ENCODE measurements at regions not wholly inside any gene's neighbourhood (a gene's known extent, or its start where the extent isn't known, plus 50 kb on each side); places are given as distances from the start of the nearest gene placed in this dataset.

DNA sequence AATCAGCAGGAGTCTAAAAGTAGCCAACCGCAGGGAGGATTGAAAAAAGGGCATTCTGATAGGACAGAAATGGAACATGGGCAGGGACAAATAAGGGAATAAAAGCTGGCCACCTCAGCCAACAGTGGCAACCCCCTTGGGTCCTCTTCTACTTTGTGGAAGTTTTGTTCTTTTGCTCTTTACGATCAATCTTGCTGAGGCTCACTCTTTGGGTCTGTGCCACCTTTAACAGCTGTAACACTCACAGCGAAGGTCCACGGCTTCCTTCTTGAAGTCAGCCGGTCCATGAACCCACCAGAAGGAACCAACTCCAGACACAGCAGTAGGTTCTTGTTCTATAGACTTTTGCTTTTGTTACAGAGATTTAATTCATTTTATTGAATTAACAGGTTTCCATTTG, 285.4 kb upstream of the CDH20 start:
- Histone ChIP-seq H2BK20ac (ENCODE audit: low read length) (no peak overlapping the region), H3K4me1 (replicated peaks in 1 of 4; ENCODE audit: control insufficient read depth in 3 of 4, insufficient read depth in 4 of 4, low read length in 3 of 4) (no peaks in the 10 kb centered on the region), H3K23ac (ENCODE audit: insufficient read length) (no peak overlapping the region), H3K4ac (replicated peaks; ENCODE audit: insufficient read length, low read depth, low read length) (no peak overlapping the region), H3K79me1 (ENCODE audit: low read depth, low read length) (no peaks in the 10 kb centered on the region), H2AFZ (ENCODE audit: low read length) (no peak overlapping the region), H4K8ac (ENCODE audit: extremely low read depth, insufficient read depth, low read length) (no peak overlapping the region), H2BK15ac (ENCODE audit: low read length) (no peak overlapping the region), H3K9me3 (ENCODE audit: insufficient read depth in 2 of 2, low read depth in 1 of 2, low read length in 1 of 2) (no peaks in the 10 kb centered on the region), H3K4me2 (ENCODE audit: insufficient read depth in 1 of 2, low read depth in 2 of 2, low read length in 2 of 2) (no peak overlapping the region), H3K56ac (replicated peaks; ENCODE audit: insufficient read length, low read depth, low read length) (no peak overlapping the region), H3K23me2 (ENCODE audit: low read depth, low read length) (no peaks in the 10 kb centered on the region), H2BK5ac (ENCODE audit: low read depth, low read length) (no peak overlapping the region), H3K14ac (ENCODE audit: insufficient read length) (no peak overlapping the region), H3K4me3 (ENCODE audit: extremely low read depth in 1 of 4, insufficient read depth in 2 of 4, low read depth in 3 of 4, low read length in 4 of 4) (no peak overlapping the region), H3K36me3 (ENCODE audit: control insufficient read depth in 2 of 4, insufficient read depth in 4 of 4, low read length in 3 of 4) (no peaks in the 10 kb centered on the region), H3K27ac (ENCODE audit: low read depth, low read length) (no peak overlapping the region), H2AK5ac (ENCODE audit: low read depth, low read length) (no peak overlapping the region), H3K9ac (replicated peaks in 1 of 4; ENCODE audit: extremely low read depth in 1 of 4, low read depth in 3 of 4, low read length in 3 of 4) (no peak overlapping the region), H2BK120ac (replicated peaks; ENCODE audit: low read depth, low read length) (no peak overlapping the region), H4K5ac (ENCODE audit: insufficient read length, low read depth, low read length) (no peak overlapping the region), H3K79me2 (ENCODE audit: control insufficient read depth in 1 of 2, insufficient read depth in 2 of 2, low read length in 2 of 2) (no peaks in the 10 kb centered on the region), H3K27me3 (replicated peaks in 1 of 4; ENCODE audit: control insufficient read depth in 3 of 4, extremely low read depth in 1 of 4, insufficient read depth in 3 of 4, low read length in 3 of 4) (no peaks in the 10 kb centered on the region), H4K20me1 (replicated peaks in 1 of 2; ENCODE audit: control insufficient read depth in 1 of 2, insufficient read depth in 2 of 2, low read length in 2 of 2) (no peaks in the 10 kb centered on the region), H4K91ac (replicated peaks; ENCODE audit: insufficient read length, low read length) (no peak overlapping the region), H3K18ac (ENCODE audit: extremely low read depth, low read length) (no peak overlapping the region), H2BK12ac (ENCODE audit: low read depth, low read length) (no peak overlapping the region)
- ChIA-PET POLR2A (ENCODE audit: partially characterized antibody) (no interaction called here), CTCF (ENCODE audit: partially characterized antibody) (no interaction called here)
- 98% methylated on average over 5 of the region's 5 CpGs; no CpG with 5 or more reads in 1 of the 2 experiments for WGBS, 2 experiments (ENCODE audit: extremely low coverage in 1 of 2, insufficient coverage in 1 of 2, insufficient read length in 1 of 2, insufficient replicate concordance in 2 of 2, low coverage in 1 of 2, low lambda C conversion rate in 2 of 2, missing lambda C conversion rate in 1 of 2)
- FAIRE-seq, result no peak
- no peak for DNase-seq (ENCODE audit: low read depth in 1 of 2, low spot score in 2 of 2)
- TF ChIP-seq NANOG (IDR thresholded peaks at IDR 0.05; ENCODE audit: insufficient read depth, low read depth, low read length, poor library complexity, severe bottlenecking) (no peak), POU5F1 (IDR thresholded peaks at IDR 0.05; ENCODE audit: low read depth, low read length) (no peak), ATF2 (IDR thresholded peaks at IDR 0.05; ENCODE audit: low read length) (no peak), ASH2L (IDR thresholded peaks at IDR 0.05; ENCODE audit: low read length) (no peak), EZH2 (IDR thresholded peaks at IDR 0.05; ENCODE audit: low read depth, low read length, severe bottlenecking) (no peak), BCL11A (IDR thresholded peaks at IDR 0.05; ENCODE audit: low read depth in 2 of 2, low read length in 2 of 2) (no peak), JUN (IDR thresholded peaks at IDR 0.05; ENCODE audit: low read depth, low read length) (no peak), GABPA (IDR thresholded peaks at IDR 0.05; ENCODE audit: borderline replicate concordance, insufficient read depth, low read length) (no peak), CTCF (IDR thresholded peaks at IDR 0.05; ENCODE audit: control extremely low read depth in 1 of 3, insufficient read depth in 1 of 3, low read depth in 1 of 3, low read length in 3 of 3) (no peak), HDAC2 (IDR thresholded peaks at IDR 0.05; ENCODE audit: borderline replicate concordance in 1 of 2, low read depth in 2 of 2, low read length in 2 of 2) (no peak)

Measured in H1 (cell line).